Transverse colon (tissue), 4 donors: ENCODE measurements at regions not wholly inside any gene's neighbourhood (a gene's known extent, or its start where the extent isn't known, plus 50 kb on each side); places are given as distances from the start of the nearest gene placed in this dataset.

Experiments used
- CTCF ChIP-seq, 5 experiments: fragments of 200-600 bp in 3 of 5; fragments of 450-650 bp in 2 of 5; sonication (generic) in 3 of 5; IDR thresholded peaks; 1 replicate in 2 of 5; 2 replicates in 3 of 5; pipeline ENCODE4 v1.5.1; 2016 to 2017; ENCODE audit warnings: antibody characterized with exemption in 5 of 5, inconsistent platforms in 3 of 5, mild to moderate bottlenecking in 2 of 5, moderate library complexity in 1 of 5
- EP300 ChIP-seq: sonication (generic); formaldehyde crosslinking; IDR thresholded peaks from one replicate; pipeline ENCODE4 v1.6.1; 2017; ENCODE audit warnings: antibody characterized with exemption, low read depth
- POLR2A ChIP-seq: fragments of 450-650 bp; IDR thresholded peaks from one replicate; pipeline ENCODE4 v1.6.1; 2016; ENCODE audit warnings: antibody characterized with exemption, mild to moderate bottlenecking, moderate library complexity
- POLR2AphosphoS5 ChIP-seq, 3 donors: sonication (generic); formaldehyde crosslinking; IDR thresholded peaks; one replicate each; pipeline ENCODE4 v1.6.1; 2016; ENCODE audit warnings: antibody characterized with exemption in 3 of 3

DNA sequence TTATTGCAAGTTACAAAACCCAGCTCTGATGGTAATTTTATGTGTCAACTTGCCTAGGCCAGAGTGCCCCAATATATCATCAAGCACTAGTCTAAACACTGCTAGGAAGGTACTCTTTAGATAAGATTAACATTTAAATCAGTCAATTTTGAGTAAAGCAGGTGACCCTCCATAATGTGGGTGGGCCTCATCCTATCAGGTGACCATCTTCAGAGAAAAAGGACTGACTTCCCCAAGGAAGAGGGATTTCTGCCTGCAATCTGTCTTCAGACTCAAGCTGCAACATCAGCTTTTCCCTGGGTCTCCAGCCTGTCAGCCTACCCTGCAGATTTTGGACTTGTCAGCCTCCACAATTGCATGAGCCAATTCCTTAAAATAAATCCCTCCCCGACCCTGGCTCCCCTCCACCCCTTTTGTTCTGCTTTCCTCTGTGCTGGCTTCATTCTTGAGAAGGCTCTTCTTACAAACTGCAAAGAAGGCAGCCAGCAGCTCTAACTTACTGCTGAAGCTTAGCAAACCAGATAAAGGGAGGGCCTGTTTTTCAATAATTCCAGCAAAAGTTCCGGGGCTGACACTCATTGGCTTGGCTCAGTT is 56.4 kb upstream of the RUNX3 start:
- TF ChIP-seq CTCF (IDR thresholded peaks at IDR 0.05) = no peak
- TF ChIP-seq POLR2A = no peak
- TF ChIP-seq EP300 = no peak
- no peak for TF ChIP-seq POLR2AphosphoS5 (IDR thresholded peaks at IDR 0.05)
